ENCODE measurements at regions not wholly inside any gene's neighbourhood (a gene's known extent, or its start where the extent isn't known, plus 50 kb on each side); places are given as distances from the start of the nearest gene placed in this dataset.

GRCh38 chr14:98743536-98743935 is 528.5 kb downstream of the BCL11B start:
- no peak for DNase-seq (ENCODE audit: low read depth in 1 of 2, low spot score in 1 of 2)

- no peak for DNase-seq (ENCODE audit: low read depth in 1 of 2, low spot score in 1 of 2)
Observed at GRCh38 chr14:98748966-98749365, 523.0 kb downstream of the BCL11B start.

DNA sequence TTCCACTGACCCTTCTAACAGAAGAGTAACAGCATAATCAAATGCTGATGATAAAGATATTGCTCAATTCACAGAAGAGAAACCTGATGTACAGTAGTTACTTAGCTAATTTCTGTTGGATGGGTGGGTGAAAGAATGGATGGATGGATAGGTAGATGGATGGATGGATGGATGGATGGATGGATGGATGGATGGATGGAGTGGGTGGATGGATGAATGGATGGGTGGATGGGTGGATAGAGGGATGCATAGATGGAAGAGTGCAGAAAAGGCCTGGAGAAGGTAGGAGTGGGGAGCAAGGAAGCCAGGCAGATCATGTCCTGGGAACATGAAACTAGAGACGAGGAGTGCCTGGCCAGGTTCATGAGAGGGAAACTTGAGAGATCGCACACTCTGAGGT is 520.9 kb downstream of the BCL11B start:
- DNase-seq (ENCODE audit: low read depth in 1 of 2, low spot score in 1 of 2), result no peak

DNA sequence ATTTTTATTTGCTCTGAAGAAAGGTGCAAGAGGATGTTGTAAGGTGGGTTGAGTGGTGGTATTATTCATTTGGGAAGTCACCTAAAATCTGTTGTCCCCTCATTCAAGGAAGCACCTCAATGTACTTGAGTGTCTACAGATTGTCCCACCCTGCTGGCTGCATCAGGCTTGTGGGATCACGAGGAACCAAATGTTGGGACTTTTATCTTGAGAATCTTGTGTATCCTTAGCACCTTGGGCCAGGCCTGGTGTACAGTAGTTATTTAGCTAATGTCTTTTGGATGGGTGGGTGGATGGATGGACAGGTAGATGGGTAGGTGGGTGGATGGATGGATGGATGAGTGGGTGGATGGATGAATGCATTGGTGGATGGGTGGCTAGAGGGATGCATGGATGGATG is 519.3 kb downstream of the BCL11B start:
- no peak for DNase-seq (ENCODE audit: low read depth in 1 of 2, low spot score in 1 of 2)

DNA sequence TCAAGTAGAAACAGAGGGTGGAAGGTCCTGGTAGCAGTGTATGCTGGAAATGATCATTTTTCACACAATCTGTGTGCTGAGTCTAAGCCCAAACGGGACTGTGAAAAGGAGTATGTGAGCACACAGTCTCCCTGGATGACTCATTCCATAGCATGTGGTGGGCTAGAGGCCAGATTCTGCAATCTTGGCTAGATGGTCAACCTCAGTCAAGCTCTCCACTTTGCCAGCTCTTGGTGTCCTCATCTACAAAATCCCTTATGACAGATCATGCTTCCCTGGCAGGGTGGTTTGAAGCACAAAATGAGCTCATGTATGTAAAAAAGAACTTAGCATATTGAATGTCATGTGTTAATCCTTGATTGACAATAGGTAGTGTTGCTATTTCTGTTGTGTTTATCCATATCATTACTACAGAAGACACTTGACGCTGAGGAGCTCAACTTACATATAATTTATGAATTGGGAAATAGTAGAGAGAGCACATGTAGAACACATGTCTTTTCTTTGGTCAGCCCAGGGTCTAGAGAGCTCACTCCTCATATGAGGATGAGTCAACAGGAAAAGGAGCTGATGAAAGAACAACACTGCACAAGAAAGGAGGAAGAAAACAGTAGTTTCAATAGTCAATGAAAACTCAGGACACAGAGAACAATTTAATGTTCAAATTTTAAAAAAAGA is 517.5 kb downstream of the BCL11B start:
- no peak for DNase-seq (ENCODE audit: low read depth in 1 of 2, low spot score in 1 of 2)

DNA sequence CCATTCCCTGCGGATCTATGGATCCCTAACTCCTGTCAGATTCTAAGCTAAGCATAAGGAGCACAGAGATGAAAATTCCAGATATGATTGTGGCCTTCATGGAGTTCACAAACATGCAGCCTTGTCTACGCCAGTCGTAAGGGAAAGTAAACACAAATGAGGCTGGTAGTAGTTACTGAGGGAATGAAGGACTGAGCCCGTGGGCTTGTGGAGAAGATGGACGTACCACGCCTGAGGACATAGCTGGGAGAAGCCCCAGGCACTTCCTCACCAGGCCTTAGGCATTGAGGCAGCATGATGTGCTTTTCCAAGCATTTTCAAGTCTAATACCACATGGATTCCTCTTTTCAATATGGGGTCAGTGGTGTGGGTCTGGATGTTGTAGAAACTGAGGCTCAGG is 515.2 kb downstream of the BCL11B start:
- DNase-seq (ENCODE audit: low read depth in 1 of 2, low spot score in 1 of 2), result no peak

- no peak for DNase-seq (ENCODE audit: low read depth in 1 of 2, low spot score in 1 of 2)
Observed at GRCh38 chr14:98758440-98758839, 513.6 kb downstream of the BCL11B start.

DNA sequence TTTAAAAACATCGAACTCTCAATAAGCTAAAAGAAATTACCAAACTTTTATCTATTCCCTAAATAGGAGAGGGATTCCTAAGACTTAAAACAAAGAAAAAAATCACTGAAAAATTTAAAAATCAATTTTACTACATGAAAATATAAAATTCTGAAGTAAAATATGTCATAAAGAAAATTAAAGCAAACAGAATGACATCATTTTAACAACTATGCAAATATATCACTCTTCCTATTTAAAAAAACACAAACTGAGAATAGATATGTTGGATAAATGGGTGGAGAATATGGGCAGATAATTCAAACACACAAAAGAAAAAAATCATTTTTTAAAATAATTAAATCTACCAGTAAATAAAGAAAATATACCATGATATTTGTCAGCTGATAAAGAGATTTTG is 510.0 kb downstream of the BCL11B start:
- DNase-seq (ENCODE audit: low read depth in 1 of 2, low spot score in 1 of 2), result no peak

- no peak for DNase-seq (ENCODE audit: low read depth in 1 of 2, low spot score in 1 of 2)
Observed at GRCh38 chr14:98766818-98767217, 505.2 kb downstream of the BCL11B start.

DNA sequence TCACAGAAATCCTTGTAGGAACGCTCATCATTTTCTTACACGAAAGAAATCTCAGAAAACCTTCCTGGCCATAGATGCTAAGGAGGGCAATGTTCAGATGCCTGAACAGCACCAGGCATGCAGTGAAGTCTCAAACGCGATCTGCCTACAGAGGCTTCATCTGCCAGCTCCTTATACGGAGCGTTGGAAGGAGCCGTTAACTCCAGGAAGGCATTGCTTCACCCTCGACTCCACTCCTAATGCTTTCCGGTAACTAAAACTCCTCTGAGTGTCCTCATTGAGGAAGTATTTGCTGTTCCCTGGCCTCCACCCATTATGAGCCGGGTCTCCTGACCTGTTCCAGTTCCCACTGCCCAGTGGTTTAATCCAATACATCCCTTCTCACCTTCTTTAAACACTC is 502.7 kb downstream of the BCL11B start:
- DNase-seq (ENCODE audit: low read depth in 1 of 2, low spot score in 1 of 2), result no peak

DNA sequence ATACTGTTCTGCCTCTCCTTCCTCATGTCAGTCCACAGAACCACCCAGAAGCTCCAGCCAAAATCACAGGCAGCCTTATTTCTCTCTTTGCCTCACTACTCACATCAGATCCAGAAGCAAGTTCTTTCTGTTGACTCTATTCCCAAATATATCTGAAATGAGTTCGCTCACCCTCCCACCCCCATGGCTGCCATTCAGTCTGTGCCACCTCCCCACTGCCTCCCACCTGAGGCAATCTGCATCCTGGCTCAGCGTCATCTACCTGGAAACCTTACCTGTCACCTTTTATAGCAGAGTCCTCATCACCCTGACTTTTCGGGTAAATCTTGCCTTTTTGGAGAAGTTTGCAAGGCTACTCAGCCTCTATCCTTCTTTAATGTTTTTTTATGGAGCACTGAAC is 501.8 kb downstream of the BCL11B start:
- no peak for DNase-seq (ENCODE audit: low read depth in 1 of 2, low spot score in 1 of 2)

- no peak for DNase-seq (ENCODE audit: low read depth in 1 of 2, low spot score in 1 of 2)
Observed at GRCh38 chr14:98773814-98774213, 498.2 kb downstream of the BCL11B start.

DNA sequence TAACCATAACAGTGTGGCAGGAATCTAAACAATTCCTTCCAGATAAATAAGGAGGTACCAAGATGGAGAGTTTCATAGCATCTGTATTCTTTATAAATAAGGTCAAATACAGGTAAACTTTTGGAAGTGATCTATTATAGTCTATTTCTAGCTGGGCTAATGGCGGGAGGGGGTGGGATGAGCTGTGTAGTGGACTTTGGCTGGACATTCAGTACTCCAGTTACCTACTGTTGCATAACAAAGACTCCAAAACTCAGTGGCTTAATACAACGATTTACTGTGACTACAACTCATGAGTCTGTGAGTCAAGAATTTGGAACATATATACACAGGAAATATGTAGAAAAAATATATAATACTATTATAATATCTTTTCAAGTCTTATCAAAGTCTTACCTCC is 496.1 kb downstream of the BCL11B start:
- DNase-seq (ENCODE audit: low read depth in 1 of 2, low spot score in 1 of 2), result no peak

DNA sequence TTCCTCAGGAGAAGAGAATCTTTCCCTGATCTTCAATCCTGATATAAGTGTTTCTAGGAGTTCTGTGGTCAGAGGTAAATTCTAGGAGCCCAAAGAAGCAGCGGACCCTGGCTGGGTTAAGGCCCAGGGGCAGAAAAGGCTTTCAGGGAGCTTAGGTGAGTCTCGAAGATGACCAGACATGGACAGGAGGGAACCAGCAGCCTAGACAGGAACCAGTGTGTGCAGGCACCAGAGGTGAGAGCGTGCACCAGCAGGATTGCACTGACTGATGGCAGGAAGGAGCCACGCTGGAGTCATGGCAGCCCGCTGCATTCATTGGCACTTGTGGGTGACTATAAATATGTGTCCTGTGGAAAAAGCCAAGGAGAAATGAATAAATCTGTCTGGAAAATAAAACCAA is 489.9 kb downstream of the BCL11B start:
- no peak for DNase-seq (ENCODE audit: low read depth in 1 of 2, low spot score in 1 of 2)

GRCh38 chr14:98785578-98785977 is 486.4 kb downstream of the BCL11B start:
- no peak for DNase-seq (ENCODE audit: low read depth in 1 of 2, low spot score in 1 of 2)

DNA sequence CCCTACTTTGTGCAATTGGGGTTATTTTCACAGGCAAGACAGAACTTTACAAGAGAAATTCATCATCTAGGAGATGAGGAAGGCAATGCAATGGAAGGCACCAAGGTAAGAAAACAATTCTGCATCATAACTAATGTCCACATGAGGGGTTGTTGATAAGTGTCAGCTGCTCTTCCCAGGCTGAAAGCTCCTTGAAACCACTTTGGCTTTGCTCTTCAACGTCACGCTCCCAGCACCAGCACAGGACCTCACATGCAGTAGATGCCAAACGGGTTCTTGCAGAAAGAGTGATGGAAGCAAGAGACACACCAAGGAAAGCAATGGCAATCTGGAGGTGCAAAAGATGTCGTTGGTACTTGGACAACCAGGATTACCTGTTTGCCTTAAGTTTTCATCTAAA is 485.5 kb downstream of the BCL11B start:
- DNase-seq (ENCODE audit: low read depth in 1 of 2, low spot score in 1 of 2), result no peak

GRCh38 chr14:98791661-98792060 is 480.3 kb downstream of the BCL11B start:
- no peak for DNase-seq (ENCODE audit: low read depth in 1 of 2, low spot score in 1 of 2)

GRCh38 chr14:98792171-98792570 is 479.8 kb downstream of the BCL11B start:
- DNase-seq (ENCODE audit: low read depth in 1 of 2, low spot score in 1 of 2), result no peak

- no peak for DNase-seq (ENCODE audit: low read depth in 1 of 2, low spot score in 1 of 2)
Observed at GRCh38 chr14:98798099-98798498, 473.9 kb downstream of the BCL11B start.

DNA sequence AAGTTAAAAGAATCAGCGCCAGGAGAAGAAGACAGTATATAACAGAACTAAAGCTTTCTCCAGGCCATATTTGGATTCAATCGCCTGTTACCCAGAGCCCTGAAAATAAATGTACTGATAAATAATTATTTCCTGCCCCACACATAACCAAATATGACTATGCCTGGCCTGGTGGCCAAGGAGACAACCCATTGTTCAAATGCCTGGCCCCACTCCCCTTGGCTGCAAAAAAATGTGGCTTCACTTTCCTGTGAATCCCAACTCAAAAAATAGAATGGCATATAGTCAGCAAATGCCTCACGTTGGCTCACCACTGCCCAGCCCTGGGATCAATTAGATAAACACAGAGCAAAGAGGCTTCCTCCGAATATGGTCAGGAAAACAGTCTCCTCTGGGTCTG is 472.1 kb downstream of the BCL11B start:
- DNase-seq (ENCODE audit: low read depth in 1 of 2, low spot score in 1 of 2), result no peak

- no peak for DNase-seq (ENCODE audit: low read depth in 1 of 2, low spot score in 1 of 2)
Observed at GRCh38 chr14:98802044-98802443, 470.0 kb downstream of the BCL11B start.

DNA sequence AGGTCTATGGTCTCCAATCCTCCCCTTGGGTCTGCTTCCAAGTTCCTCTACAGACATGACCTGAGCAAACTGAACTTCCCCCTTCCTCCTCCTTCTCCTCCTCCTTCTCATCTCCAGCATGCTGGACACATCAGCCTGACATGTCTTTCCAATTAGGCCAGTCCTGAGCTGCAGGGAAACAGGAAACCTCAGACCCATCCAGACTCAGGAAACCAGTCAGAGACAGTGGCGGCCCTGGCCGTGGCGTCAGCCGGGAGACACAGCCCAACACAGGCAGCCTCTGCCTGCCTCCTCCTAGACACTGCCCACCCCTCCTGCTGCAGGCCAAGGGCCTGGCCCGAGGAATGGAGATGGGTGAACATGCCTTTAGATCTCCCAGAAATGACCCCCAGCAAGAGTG is 468.8 kb downstream of the BCL11B start:
- DNase-seq (ENCODE audit: low read depth in 1 of 2, low spot score in 1 of 2), result no peak

DNA sequence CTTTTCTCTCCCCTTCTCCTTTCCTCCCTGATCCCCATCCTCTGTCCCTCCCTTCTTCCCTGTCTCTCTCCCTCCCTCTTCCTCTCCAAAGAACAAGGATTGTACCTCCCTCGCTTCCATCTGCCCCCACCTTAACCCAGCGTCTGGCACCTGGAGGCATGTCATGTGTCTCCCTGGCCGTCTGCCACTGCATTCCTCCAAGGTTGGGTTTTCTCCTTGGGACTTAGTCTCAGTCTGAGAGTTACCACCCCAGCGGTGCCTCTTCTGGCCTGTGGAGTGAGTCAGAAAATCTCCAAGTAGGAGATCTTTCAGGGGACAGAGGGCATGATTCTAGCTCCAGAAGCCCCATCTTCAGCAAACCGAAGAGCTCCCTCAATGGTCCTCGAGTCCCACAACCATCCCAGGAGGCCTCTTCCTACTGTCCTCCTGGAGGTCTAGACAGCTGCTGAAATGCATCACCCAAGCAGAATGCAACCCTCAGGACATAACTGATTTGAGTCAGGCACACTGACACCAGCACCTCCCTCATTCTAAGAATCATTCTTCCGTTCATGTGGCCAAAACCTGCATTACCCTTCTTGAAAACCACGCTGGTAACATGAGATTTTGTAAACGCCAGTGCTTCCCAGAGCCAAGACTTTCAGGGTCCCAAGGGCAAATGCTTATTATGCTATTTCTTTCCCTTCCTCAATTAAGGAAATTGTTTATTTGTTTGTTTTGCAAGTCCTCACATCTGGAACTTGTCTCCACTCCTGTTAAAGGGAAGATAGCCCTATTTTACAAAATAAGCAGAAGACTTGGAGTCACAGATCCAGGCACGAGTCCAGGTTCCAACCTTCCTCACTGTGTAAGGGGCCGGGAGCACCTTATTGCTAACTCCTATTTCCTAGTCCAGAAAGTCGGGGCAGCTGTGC is 463.2 kb downstream of the BCL11B start:
- DNase-seq (ENCODE audit: low read depth in 1 of 2, low spot score in 1 of 2), result no peak
